GM23338 (cell line): ENCODE measurements at regions not wholly inside any gene's neighbourhood (a gene's known extent, or its start where the extent isn't known, plus 50 kb on each side); places are given as distances from the start of the nearest gene placed in this dataset.

Experiments
- ATAC-seq: fragments of 200-7000 bp; cut with Tn5 transposase; 3 replicates; pipeline ENCODE4 v1.9.1; 2020
- DNase-seq: peaks from one replicate; pipeline ENCODE4 v3.0.0-alpha.2; 2015; ENCODE audit warnings: low spot score
- H2AFZ ChIP-seq: fragments of 200-600 bp; sonication (generic); 2 replicates; pipeline ENCODE4 v1.8.0; 2016; ENCODE audit warnings: antibody characterized with exemption, mild to moderate bottlenecking, moderate library complexity
- H3F3A ChIP-seq: fragments of 200-600 bp; sonication (generic); replicated peaks from 2 replicates; pipeline ENCODE4 v1.8.0; 2017; ENCODE audit warnings: antibody characterized with exemption, mixed run types, low read depth
- H3K27ac ChIP-seq: fragments of 200-600 bp; sonication (generic); 2 replicates; pipeline ENCODE4 v1.6.1; 2016; ENCODE audit warnings: low read depth
- H3K27me3 ChIP-seq: fragments of 200-600 bp; sonication (generic); 2 replicates; pipeline ENCODE4 v1.8.0; 2016; ENCODE audit warnings: mild to moderate bottlenecking, mixed run types, moderate library complexity; ENCODE audit not compliant: insufficient read depth
- H3K36me3 ChIP-seq: fragments of 200-600 bp; sonication (generic); 2 replicates; pipeline ENCODE4 v1.8.0; 2016; ENCODE audit warnings: mild to moderate bottlenecking; ENCODE audit not compliant: insufficient read depth
- H3K4me1 ChIP-seq: fragments of 200-600 bp; sonication (generic); 2 replicates; pipeline ENCODE4 v1.8.0; 2016; ENCODE audit warnings: mild to moderate bottlenecking, moderate library complexity; ENCODE audit not compliant: insufficient read depth
- H3K4me2 ChIP-seq: fragments of 200-600 bp; sonication (generic); 2 replicates; pipeline ENCODE4 v1.7.1; 2017; ENCODE audit warnings: mixed run types
- H3K4me3 ChIP-seq: fragments of 200-600 bp; sonication (generic); 2 replicates; pipeline ENCODE4 v1.6.1; 2016; ENCODE audit warnings: mixed run types
- H3K79me2 ChIP-seq: fragments of 200-600 bp; sonication (generic); replicated peaks from 2 replicates; pipeline ENCODE4 v1.8.0; 2017; ENCODE audit warnings: mild to moderate bottlenecking; ENCODE audit not compliant: insufficient read depth
- H3K9me2 ChIP-seq: fragments of 200-600 bp; sonication (generic); 2 replicates; pipeline ENCODE4 v1.8.0; 2017; ENCODE audit not compliant: insufficient read depth
- H4K20me1 ChIP-seq: fragments of 200-600 bp; sonication (generic); replicated peaks from 2 replicates; pipeline ENCODE4 v1.8.0; 2017; ENCODE audit warnings: mild to moderate bottlenecking; ENCODE audit not compliant: insufficient read depth
- H3K27ac Mint-ChIP-seq: 2 replicates; pipeline ENCODE4 v1.8.0; 2020; ENCODE audit warnings: inconsistent platforms, mild to moderate bottlenecking, moderate library complexity, mixed read lengths
- H3K27me3 Mint-ChIP-seq: 3 replicates; pipeline ENCODE4 v1.8.0; 2022; ENCODE audit warnings: low read depth, mild to moderate bottlenecking, moderate library complexity, mixed read lengths, inconsistent platforms; ENCODE audit not compliant: insufficient read depth, poor library complexity
- H3K36me3 Mint-ChIP-seq: 3 replicates; pipeline ENCODE4 v1.8.0; 2021; ENCODE audit warnings: low read depth, mild to moderate bottlenecking, inconsistent platforms, moderate library complexity, mixed read lengths
- H3K4me1 Mint-ChIP-seq: 3 replicates; pipeline ENCODE4 v1.8.0; 2020; ENCODE audit warnings: mild to moderate bottlenecking, inconsistent platforms, mixed read lengths
- H3K4me3 Mint-ChIP-seq: 3 replicates; pipeline ENCODE4 v1.8.0; 2021; ENCODE audit warnings: moderate library complexity, mild to moderate bottlenecking, inconsistent platforms, mixed read lengths
- H3K9me3 Mint-ChIP-seq: 3 replicates; pipeline ENCODE4 v1.8.0; 2020; ENCODE audit warnings: moderate library complexity, mild to moderate bottlenecking, inconsistent platforms, mixed read lengths
- CREB1 ChIP-seq: fragments of 250-450 bp; sonication (Bioruptor Pico); IDR thresholded peaks from 2 replicates; pipeline ENCODE4 v1.5.0; 2020; ENCODE audit warnings: low read depth, mild to moderate bottlenecking, moderate library complexity
- CTCF ChIP-seq, 2 experiments: fragments of 200-600 bp in 1 of 2; sonication (generic) in 1 of 2; conservative IDR thresholded peaks; 2 replicates each; pipeline versions ENCODE4 v1.5.1 to v1.6.1; 2016 to 2017; ENCODE audit warnings: antibody characterized with exemption in 2 of 2, low read depth in 2 of 2, mild to moderate bottlenecking in 2 of 2, moderate library complexity in 1 of 2
- ETS1 ChIP-seq: IDR thresholded peaks from 2 replicates; pipeline ENCODE4 v1.6.1; 2016; ENCODE audit warnings: antibody characterized with exemption
- EZH2 ChIP-seq: fragments of 200-600 bp; sonication (generic); IDR thresholded peaks from one replicate; pipeline ENCODE4 v1.8.0; 2017; ENCODE audit warnings: antibody characterized with exemption, mild to moderate bottlenecking, low read depth; ENCODE audit not compliant: unreplicated experiment
- EZH2phosphoT487 ChIP-seq: fragments of 200-600 bp; sonication (generic); IDR thresholded peaks from one replicate; pipeline ENCODE4 v1.8.1; 2018; ENCODE audit warnings: antibody characterized with exemption; ENCODE audit not compliant: unreplicated experiment
- JUNB ChIP-seq: IDR thresholded peaks from one replicate; pipeline ENCODE4 v1.6.1; 2016; ENCODE audit warnings: antibody characterized with exemption; ENCODE audit not compliant: unreplicated experiment
- NANOG ChIP-seq: IDR thresholded peaks from 2 replicates; pipeline ENCODE4 v1.6.1; 2016; ENCODE audit warnings: antibody characterized with exemption, borderline replicate concordance
- POLR2AphosphoS5 ChIP-seq: IDR thresholded peaks from 2 replicates; pipeline ENCODE4 v1.6.1; 2016; ENCODE audit warnings: antibody characterized with exemption, low read depth
- REST ChIP-seq: IDR thresholded peaks from one replicate; pipeline ENCODE4 v1.6.1; 2018; ENCODE audit warnings: antibody characterized with exemption; ENCODE audit not compliant: unreplicated experiment
- ZNF114 ChIP-seq: fragments of 250-450 bp; sonication (Bioruptor Pico); IDR thresholded peaks from 2 replicates; pipeline ENCODE4 v1.5.0; 2020; ENCODE audit warnings: mild to moderate bottlenecking, moderate library complexity
- ZNF462 ChIP-seq: fragments of 250-450 bp; sonication (Bioruptor Pico); IDR thresholded peaks from 2 replicates; pipeline ENCODE4 v1.5.0; 2020; ENCODE audit warnings: mild to moderate bottlenecking, moderate library complexity

- TF ChIP-seq REST = no peak
- TF ChIP-seq POLR2AphosphoS5 = no peak
Measured at GRCh38 chr10:79002336-79002735, 66.4 kb upstream of the ZMIZ1 start (continued).

GRCh38 chr10:79003183-79004100, 65.3 kb upstream of the ZMIZ1 start:
- Histone ChIP-seq H4K20me1 (no peaks in the 10 kb centered on the region), H3K4me1 (no peaks in the 10 kb centered on the region), H3K79me2 (no peaks in the 10 kb centered on the region), H3K27me3 (no peaks in the 10 kb centered on the region), H3K27ac (no peak overlapping the region), H3F3A (no peaks in the 10 kb centered on the region), H3K9me2 (no peaks in the 10 kb centered on the region), H3K36me3 (no peaks in the 10 kb centered on the region), H3K4me3 (no peak overlapping the region), H2AFZ (no peak overlapping the region), H3K4me2 (no peak overlapping the region)
- DNase-seq = no peak
- Mint-ChIP-seq H3K36me3 (no peaks in the 10 kb centered on the region), H3K27ac (no peak overlapping the region), H3K4me1 (0 out of 3 replicates have a peak, but pooled peaks cover 4% of the 10 kb centered on the region), H3K4me3 (no peak overlapping the region), H3K9me3 (no peaks in the 10 kb centered on the region), H3K27me3 (peaks cover 12% of the 10 kb centered on the region)
- peak; percentile 39 for ATAC-seq
- TF ChIP-seq EZH2phosphoT487 (no peak), JUNB (no peak), ZNF462 (CRISPR knock-in tag) (no peak), ETS1 (no peak), EZH2 (no peak), POLR2AphosphoS5 (no peak), CREB1 (no peak), CTCF (conservative IDR thresholded peaks at IDR 0.05; ENCODE audit: low read depth in 2 of 2) (no peak), NANOG (no peak), ZNF114 (CRISPR knock-in tag) (no peak)
